Ovary (tissue), 7 donors: ENCODE measurements at regions not wholly inside any gene's neighbourhood (a gene's known extent, or its start where the extent isn't known, plus 50 kb on each side); places are given as distances from the start of the nearest gene placed in this dataset.

Experiments used
- DNase-seq, 5 donors: peaks; one replicate each; pipeline ENCODE4 v3.0.0-alpha.2; 2019 to 2020
- H3K27ac ChIP-seq, 2 donors: fragments of 200-600 bp; one replicate each; pipeline versions ENCODE4 v1.5.1 to v1.8.0; 2019 to 2022
- H3K27me3 ChIP-seq: fragments of 200-600 bp; one replicate; pipeline ENCODE4 v1.8.0; 2022
- H3K36me3 ChIP-seq: fragments of 200-600 bp; sonication (generic); one replicate; pipeline ENCODE4 v1.5.1; 2019
- H3K4me1 ChIP-seq: one replicate; pipeline ENCODE4 v1.8.1; 2013; ENCODE audit warnings: mild to moderate bottlenecking, moderate library complexity; ENCODE audit not compliant: insufficient read depth
- H3K4me3 ChIP-seq: fragments of 200-600 bp; sonication (generic); one replicate; pipeline ENCODE4 v1.5.1; 2017
- H3K9me3 ChIP-seq, 2 donors: fragments of 200-600 bp in 1 of 2; sonication (generic) in 1 of 2; one replicate each; pipeline versions ENCODE4 v1.5.1 to v1.8.1; 2013 to 2019; ENCODE audit warnings: mild to moderate bottlenecking in 1 of 2, moderate library complexity in 1 of 2
- EP300 ChIP-seq: sonication (generic); formaldehyde crosslinking; IDR thresholded peaks from one replicate; pipeline ENCODE4 v1.6.1; 2017; ENCODE audit warnings: antibody characterized with exemption
- POLR2A ChIP-seq: fragments of 450-650 bp; IDR thresholded peaks from one replicate; pipeline ENCODE4 v1.6.1; 2017; ENCODE audit warnings: antibody characterized with exemption, mild to moderate bottlenecking, moderate library complexity
- WGBS, 3 donors: extraction: QIAGEN DNeasy Blood & Tissue Kit in 1 of 3; methylation state at CpG; one replicate each; pipeline versions ENCODE4 v1.1.5 to v1.1.7; 2013 to 2017; 5-methylcytosine and 5-hydroxymethylcytosine counted together
- intact Hi-C, 4 donors: fragments of 100-400 bp; cut with DNase I; formaldehyde crosslinking; loops; one replicate each; pipeline versions ENCODE4 v1.11.0 to v1.15.1; 2022 to 2023
- TF ChIP-seq, protein P1 (sequence below), 3 donors: fragments of 450-650 bp in 2 of 3; fragments of 200-600 bp in 1 of 3; IDR thresholded peaks; one replicate each; pipeline versions ENCODE4 v1.5.1 to v1.8.0; 2016 to 2022; ENCODE audit warnings: antibody characterized with exemption in 3 of 3, mild to moderate bottlenecking in 1 of 3
- donor health status: DM: no; HTN: no; CAD: no; lungs with moderate emphysema.
- donor health status: DM: no; HTN: no; CAD: no.
- donor health status: Bipolar disorder and iron deficiency.
- donor health status: DM: no; HTN: no; CAD: no.
- donor health status: DM: yes; HTN: yes; CAD: no.

DNA sequence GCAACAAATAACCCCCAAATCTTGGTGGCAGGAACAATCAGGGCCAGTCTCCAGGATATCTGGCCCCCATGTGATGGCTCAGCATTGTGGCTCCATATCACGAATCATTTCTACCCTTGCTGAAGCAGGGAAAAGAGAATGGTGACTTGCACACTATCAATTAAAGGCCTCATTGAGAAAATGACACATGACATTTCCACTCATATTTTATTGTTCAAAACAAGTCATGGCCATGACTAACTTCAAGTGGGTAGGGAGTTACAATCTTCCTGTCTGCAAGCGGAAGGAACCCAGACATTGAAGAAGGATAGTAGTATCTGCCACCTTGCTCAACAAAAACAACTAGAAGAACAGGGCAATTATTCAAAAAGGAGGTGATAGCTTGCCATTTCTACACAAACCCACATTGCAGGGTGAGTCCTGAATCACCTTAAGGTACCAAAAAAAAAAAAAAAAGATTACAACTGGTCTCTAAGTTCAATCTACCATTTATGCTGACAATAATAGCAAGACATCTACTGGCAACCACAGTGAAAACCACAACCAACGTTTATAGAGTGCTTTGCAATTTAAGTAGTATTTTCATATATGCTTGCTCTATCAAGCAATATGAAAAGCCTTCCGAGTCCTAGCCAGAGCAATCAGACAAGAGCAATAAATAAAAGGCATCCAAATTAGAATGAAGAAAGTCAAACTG is 186.7 kb upstream of the DAPK1 start:
- 89 to 92% (median 90%) methylated on average over 4 of the region's 4 CpGs for WGBS, 3 donors

GRCh38 chr9:87319656-87320055 is 178.0 kb upstream of the DAPK1 start:
- TF ChIP-seq EP300 (no peak), POLR2A (no peak)
- TF ChIP-seq, protein P1, sequence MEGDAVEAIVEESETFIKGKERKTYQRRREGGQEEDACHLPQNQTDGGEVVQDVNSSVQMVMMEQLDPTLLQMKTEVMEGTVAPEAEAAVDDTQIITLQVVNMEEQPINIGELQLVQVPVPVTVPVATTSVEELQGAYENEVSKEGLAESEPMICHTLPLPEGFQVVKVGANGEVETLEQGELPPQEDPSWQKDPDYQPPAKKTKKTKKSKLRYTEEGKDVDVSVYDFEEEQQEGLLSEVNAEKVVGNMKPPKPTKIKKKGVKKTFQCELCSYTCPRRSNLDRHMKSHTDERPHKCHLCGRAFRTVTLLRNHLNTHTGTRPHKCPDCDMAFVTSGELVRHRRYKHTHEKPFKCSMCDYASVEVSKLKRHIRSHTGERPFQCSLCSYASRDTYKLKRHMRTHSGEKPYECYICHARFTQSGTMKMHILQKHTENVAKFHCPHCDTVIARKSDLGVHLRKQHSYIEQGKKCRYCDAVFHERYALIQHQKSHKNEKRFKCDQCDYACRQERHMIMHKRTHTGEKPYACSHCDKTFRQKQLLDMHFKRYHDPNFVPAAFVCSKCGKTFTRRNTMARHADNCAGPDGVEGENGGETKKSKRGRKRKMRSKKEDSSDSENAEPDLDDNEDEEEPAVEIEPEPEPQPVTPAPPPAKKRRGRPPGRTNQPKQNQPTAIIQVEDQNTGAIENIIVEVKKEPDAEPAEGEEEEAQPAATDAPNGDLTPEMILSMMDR (IDR thresholded peaks at IDR 0.05), result no peak
- peaks cover 0 to 4% of the 10 kb centered on the region in 2 donors for H3K9me3 ChIP-seq
- intact Hi-C loops, result loop anchor here (5.0 to 10.0 kb wide), 8 partner anchors 365 to 905 kb away; partner anchors contain the start of gene GAS1 (in 3 of the 4)
- H3K36me3 ChIP-seq, result no peaks in the 10 kb centered on the region
- no peaks in the 10 kb centered on the region for H3K27me3 ChIP-seq
- DNase-seq, result no peak
- no peak overlapping the region for H3K27ac ChIP-seq
- peaks cover 2% of the 10 kb centered on the region for H3K4me1 ChIP-seq
- H3K4me3 ChIP-seq, result no peak overlapping the region

More for the DNA sequence above, 186.7 kb upstream of the DAPK1 start:
- no peak for TF ChIP-seq EP300
- TF ChIP-seq POLR2A, result no peak
- TF ChIP-seq, protein P1 (IDR thresholded peaks at IDR 0.05), result no peak
- Histone ChIP-seq H3K27ac (no peak overlapping the region), H3K4me1 (no peaks in the 10 kb centered on the region), H3K36me3 (no peaks in the 10 kb centered on the region), H3K9me3 (peaks cover 0 to 3% of the 10 kb centered on the region in 2 donors), H3K27me3 (no peaks in the 10 kb centered on the region), H3K4me3 (no peak overlapping the region)
- intact Hi-C loops, result loop anchor here in 1 of 4 donors (10.0 kb wide), 3 partner anchors 356 to 896 kb away; no protein-coding TSS in a partner anchor
- DNase-seq, result no peak

DNA sequence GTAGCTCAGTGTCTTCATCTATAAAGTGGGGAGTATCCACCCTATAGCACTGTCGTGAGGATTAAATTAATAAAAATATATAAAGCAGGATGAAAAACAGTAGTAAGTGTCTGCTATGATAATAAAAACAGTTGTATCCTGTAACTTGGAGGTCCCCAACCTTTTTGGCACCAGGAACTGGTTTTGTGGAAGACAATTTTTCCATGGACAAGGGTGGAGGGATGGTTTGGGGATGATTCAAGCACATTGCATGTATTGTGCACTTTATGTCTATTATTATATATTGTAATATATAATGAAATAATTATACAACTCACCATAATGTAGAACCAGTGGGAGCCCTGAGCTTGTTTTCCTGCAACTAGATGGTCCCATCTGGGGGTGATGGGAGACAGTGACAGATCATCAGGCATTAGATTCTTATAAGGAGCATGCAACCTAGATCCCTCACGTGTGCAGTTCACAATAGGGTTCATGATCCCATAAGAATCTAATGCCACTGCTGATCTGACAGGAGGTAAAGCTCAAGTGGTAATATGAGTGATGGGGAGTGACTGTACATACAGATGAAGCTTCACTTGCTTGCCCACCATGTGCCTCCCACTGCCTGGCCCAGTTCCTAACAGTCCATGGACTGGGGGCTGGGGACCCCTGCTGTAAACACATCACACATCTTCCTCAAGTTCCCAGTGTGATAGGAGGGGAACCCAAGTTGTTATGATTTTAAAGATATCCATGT is 177.4 kb upstream of the DAPK1 start:
- TF ChIP-seq, protein P1 (IDR thresholded peaks at IDR 0.05), result no peak
- TF ChIP-seq EP300 (no peak), POLR2A (no peak)
- DNase-seq, result no peak
- Histone ChIP-seq H3K4me3 (no peak overlapping the region), H3K4me1 (peaks cover 2% of the 10 kb centered on the region), H3K36me3 (no peaks in the 10 kb centered on the region), H3K27ac (no peak overlapping the region), H3K9me3 (peaks cover 0 to 4% of the 10 kb centered on the region in 2 donors), H3K27me3 (no peaks in the 10 kb centered on the region)
- intact Hi-C loops, result loop anchor here (5.0 to 10.0 kb wide), 6 partner anchors 373 to 906 kb away; partner anchors contain the start of gene GAS1 (in 3 of the 4)
- 79 to 86% (median 83%) methylated on average over 2 of the region's 2 CpGs for WGBS, 3 donors

DNA sequence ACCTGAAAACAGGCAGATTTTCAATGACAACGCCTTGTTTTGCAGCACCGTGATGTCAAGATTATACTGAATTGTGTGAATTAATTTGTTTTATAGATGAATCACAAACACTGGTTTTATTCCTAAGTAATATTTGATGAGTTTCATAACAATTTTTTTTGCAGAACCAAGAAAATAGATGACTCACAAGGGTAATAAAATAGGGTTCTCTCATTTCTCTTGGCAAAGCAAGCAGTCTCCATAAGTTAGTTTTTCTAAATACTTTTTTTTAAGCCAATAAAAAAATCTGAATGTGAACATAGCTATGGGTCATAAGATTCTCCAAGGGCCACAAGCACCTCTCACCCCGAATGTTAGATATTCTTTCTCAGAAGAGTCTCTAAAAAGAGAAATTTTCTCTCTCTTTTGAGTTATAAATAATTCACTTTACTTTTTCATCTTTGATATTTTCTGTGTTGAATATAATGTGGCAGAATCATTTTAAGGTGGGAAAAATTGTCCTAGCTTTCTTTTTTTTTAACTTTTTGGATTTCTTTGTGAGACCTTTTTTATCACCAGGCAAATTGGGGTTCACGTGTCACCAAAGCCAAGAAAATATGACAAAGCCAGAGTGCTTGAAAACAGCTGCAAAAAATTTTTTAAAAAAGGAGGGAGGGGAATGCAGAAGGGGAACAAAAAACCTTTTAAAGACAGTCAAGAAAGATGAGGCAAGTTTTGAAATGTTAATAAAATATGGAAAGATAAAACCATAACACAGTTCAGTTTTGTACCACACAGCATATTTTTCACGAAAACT is 174.6 kb upstream of the DAPK1 start:
- TF ChIP-seq, protein P1 (IDR thresholded peaks at IDR 0.05), result no peak
- TF ChIP-seq EP300, result no peak
- TF ChIP-seq POLR2A, result no peak
- Histone ChIP-seq H3K27ac (peak overlapping the region in 1 of 2 donors; percentile 34), H3K4me3 (no peak overlapping the region), H3K36me3 (no peaks in the 10 kb centered on the region), H3K4me1 (peaks cover 2% of the 10 kb centered on the region), H3K9me3 (no peaks in the 10 kb centered on the region), H3K27me3 (no peaks in the 10 kb centered on the region)
- WGBS, 3 donors, result 21 to 29% (median 27%) methylated on average over 5 of the region's 5 CpGs
- intact Hi-C loops, result loop anchor here (5.0 to 10.0 kb wide), 6 partner anchors 376 to 908 kb away; partner anchors contain the start of gene GAS1 (in 3 of the 4)
- no peak for DNase-seq
